NCI-H524 treated with DMSO at 0.1 percent for 48 hours (cell line): ENCODE measurements at regions not wholly inside any gene's neighbourhood (a gene's known extent, or its start where the extent isn't known, plus 50 kb on each side); places are given as distances from the start of the nearest gene placed in this dataset.

ENCODE experiments used
- DNase-seq: peaks from one replicate; lab custom pipeline; 2025; lab: John Stamatoyannopoulos, UW

- DNase-seq, result no peak
Observed at GRCh38 chr6:14321992-14322772, 204.6 kb downstream of the CD83 start.

- DNase-seq, result no peak
Observed at GRCh38 chr6:14322841-14323240, 205.3 kb downstream of the CD83 start.

- DNase-seq, result no peak
Observed at GRCh38 chr6:14326774-14327173, 209.2 kb downstream of the CD83 start.

DNA sequence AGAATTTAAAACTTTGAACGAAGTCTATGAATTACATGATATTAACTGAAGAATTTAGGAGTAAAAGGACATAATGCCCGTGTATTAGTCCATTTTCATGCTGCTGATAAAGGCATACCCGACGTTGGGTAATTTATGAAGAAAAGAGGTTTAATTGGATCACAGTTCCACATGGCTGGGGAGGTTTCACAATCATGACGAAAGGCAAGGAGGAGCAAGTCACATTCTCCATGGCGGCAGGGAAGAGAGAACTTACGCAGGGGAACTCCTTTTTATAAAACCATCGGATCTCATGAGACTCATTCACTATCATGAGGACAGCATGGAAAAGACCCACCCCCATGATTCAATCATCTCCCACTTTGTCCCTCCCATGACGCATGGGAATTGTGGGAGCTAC, 210.6 kb downstream of the CD83 start:
- DNase-seq, result no peak

DNA sequence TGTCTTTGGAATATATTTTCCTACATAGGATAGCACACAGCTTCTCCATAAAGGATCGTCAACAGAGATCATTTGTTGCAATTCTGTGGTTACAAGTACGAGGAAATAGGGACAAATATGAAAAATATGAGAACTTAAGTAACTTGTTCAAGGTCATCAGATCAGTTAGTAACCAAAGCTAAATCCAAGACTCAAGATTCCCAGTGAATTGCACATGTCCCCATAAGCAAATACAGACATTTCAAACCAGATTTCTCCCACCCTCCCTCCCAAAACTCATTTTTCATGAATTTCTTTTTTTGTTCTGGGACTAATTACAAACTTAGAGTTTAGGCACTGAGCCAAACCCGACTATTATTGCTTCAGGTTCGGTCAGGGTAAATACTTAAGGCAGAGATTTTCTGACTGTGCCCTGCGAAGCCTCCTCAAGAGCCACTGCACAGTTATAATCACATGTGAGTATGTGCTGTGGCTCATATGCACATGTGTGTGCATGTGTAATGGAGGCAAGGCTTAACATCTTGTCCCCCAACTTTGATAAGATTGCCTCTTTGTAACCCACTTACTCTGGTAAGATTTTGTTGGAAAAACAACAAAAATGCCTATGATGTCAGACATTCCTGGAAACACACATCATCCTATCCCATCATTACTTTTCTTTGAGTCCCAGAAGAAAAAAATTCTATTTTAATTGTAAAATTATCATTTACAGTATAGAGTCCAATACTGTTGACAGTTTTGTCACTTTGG, 216.2 kb downstream of the CD83 start:
- DNase-seq, result no peak

DNA sequence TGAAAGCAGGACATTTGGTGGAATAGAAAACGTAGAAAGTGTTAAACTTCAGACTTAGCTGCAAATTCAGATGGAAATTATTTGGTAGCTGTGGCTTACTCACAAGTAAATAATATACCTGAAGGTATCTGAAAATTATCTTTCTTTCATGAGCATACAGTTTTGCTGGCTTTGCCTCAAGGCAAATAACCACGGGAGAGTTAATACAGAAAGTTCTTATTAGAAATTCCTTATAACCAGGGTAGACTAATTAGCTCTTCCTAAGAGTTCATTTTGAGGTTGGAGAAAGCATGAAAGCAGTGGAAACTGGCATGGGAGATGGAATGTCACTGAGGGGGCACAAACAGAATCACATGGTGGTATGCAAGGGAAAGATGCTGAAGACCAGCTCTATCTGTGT, 217.5 kb downstream of the CD83 start:
- no peak for DNase-seq

- no peak for DNase-seq
Observed at GRCh38 chr6:14337152-14337551, 219.6 kb downstream of the CD83 start.

GRCh38 chr6:14339172-14339571, 221.6 kb downstream of the CD83 start:
- no peak for DNase-seq

GRCh38 chr6:14339711-14340584, 222.4 kb downstream of the CD83 start:
- no peak for DNase-seq

GRCh38 chr6:14344486-14344885, 226.9 kb downstream of the CD83 start:
- no peak for DNase-seq

DNA sequence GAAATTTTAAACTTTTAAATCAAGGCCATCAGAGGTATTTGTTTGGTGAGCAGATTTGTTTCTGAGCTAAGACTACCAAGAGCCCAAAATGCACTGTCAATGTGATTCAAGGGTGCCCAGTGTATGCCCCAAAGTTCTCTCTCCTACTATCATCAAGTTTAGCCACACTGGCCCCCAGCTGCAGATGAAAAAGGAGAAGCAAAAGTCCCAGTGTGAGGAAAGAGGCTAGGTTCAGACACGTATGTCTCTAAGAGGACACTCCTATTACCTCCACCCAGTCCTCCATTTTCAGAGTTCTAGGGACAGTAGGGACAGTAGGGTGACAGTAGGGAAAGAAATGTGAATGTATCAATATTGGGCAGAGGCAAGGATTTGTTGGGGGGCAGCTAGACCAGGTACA, 230.8 kb downstream of the CD83 start:
- no peak for DNase-seq

- DNase-seq, result no peak
Observed at GRCh38 chr6:14349507-14349906, 231.9 kb downstream of the CD83 start.

GRCh38 chr6:14350210-14350609, 232.6 kb downstream of the CD83 start:
- DNase-seq, result no peak

DNA sequence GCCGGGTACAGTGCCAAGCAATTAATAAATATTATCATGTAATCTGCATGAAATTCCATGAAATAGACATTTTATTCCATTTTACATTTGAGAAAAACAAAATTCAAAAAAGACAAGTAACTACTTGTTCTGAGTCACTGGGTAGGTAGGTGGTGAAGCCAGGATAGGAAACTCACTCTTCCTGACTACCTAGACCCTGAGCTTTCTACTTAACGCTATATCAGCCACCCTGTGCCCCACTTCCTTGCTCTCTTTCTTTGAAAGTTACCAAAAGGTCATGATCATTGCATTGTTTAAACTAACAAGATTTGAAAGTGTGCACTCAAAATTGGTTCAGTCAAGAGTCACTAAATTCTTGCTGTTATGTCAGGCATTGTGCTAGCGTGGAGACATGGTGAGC, 235.7 kb downstream of the CD83 start:
- no peak for DNase-seq

DNA sequence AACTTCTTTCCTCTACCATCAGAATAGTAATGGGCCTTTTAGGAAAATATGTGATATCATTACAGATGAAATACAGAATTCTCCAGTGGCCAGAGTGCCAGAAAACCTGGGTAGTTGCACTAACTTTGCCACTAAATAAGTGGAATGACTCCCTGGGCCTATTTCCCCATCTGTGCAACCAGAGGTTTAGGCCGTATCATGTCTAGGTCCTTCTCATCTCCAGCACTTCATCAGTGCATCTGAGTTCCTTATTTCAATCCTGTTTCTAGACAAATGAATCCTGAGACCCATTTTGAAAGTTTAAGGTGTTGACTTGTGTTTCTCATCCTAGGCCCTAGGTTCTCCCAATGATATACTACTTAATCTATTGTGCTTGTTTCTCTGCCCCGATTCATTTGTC, 236.2 kb downstream of the CD83 start:
- DNase-seq, result no peak

- no peak for DNase-seq
Observed at GRCh38 chr6:14354919-14355572, 237.5 kb downstream of the CD83 start.

GRCh38 chr6:14359438-14359837, 241.9 kb downstream of the CD83 start:
- DNase-seq, result no peak

GRCh38 chr6:14360565-14360964, 243.0 kb downstream of the CD83 start:
- no peak for DNase-seq

GRCh38 chr6:14361297-14361696, 243.7 kb downstream of the CD83 start:
- DNase-seq, result no peak

GRCh38 chr6:14361956-14362587, 244.5 kb downstream of the CD83 start:
- no peak for DNase-seq

DNA sequence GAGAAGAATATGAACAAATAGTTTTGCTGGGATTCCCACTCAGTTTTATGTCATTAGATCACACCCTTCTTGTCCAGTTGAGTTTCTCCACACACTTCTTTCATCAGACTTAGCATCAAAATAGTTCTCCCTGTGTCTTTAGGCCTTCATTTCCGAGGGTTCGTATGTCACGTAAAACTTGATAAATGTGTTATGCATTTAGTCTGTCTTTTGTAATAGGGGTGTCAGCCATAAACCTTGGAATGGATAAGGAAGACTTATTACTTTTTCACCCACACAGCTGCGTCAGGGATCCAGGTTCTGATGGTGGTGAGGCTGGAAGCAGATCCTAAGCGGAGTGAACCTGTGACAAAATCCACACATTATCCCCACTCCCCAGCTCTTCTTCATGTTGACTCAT, 246.8 kb downstream of the CD83 start:
- DNase-seq, result no peak

- DNase-seq, result no peak
Observed at GRCh38 chr6:14365393-14365792, 247.8 kb downstream of the CD83 start.
